HEK293T (cell line): ENCODE measurements at regions not wholly inside any gene's neighbourhood (a gene's known extent, or its start where the extent isn't known, plus 50 kb on each side); places are given as distances from the start of the nearest gene placed in this dataset.

Source experiments
- ARNT ChIP-seq: fragments of 450-650 bp; IDR thresholded peaks from 2 replicates; pipeline ENCODE4 v1.6.1; 2017; ENCODE audit warnings: mild to moderate bottlenecking
- BHLHE40 ChIP-seq: fragments of 450-650 bp; IDR thresholded peaks from 2 replicates; pipeline ENCODE4 v1.6.1; 2016; ENCODE audit warnings: mild to moderate bottlenecking, moderate library complexity, borderline replicate concordance
- CTBP1 ChIP-seq: fragments of 450-650 bp; IDR thresholded peaks from 2 replicates; pipeline ENCODE4 v1.6.1; 2016; ENCODE audit warnings: borderline replicate concordance
- ELF4 ChIP-seq: fragments of 450-650 bp; IDR thresholded peaks from 2 replicates; pipeline ENCODE4 v1.6.1; 2017; ENCODE audit warnings: antibody characterized with exemption
- FOXA1 ChIP-seq: fragments of 450-650 bp; IDR thresholded peaks from 2 replicates; pipeline ENCODE4 v1.6.1; 2016; ENCODE audit warnings: mild to moderate bottlenecking
- FOXK2 ChIP-seq: fragments of 450-650 bp; IDR thresholded peaks from 2 replicates; pipeline ENCODE4 v1.6.1; 2016; ENCODE audit warnings: mild to moderate bottlenecking
- FOXM1 ChIP-seq: fragments of 450-650 bp; IDR thresholded peaks from 2 replicates; pipeline ENCODE4 v1.6.1; 2017; ENCODE audit warnings: mild to moderate bottlenecking, borderline replicate concordance
- HDGF ChIP-seq: fragments of 450-650 bp; IDR thresholded peaks from 2 replicates; pipeline ENCODE4 v1.6.1; 2017; ENCODE audit warnings: antibody characterized with exemption, borderline replicate concordance
- LEF1 ChIP-seq: fragments of 450-650 bp; IDR thresholded peaks from 2 replicates; pipeline ENCODE4 v1.6.1; 2017; ENCODE audit warnings: mild to moderate bottlenecking, borderline replicate concordance
- NFRKB ChIP-seq: fragments of 450-650 bp; IDR thresholded peaks from 2 replicates; pipeline ENCODE4 v1.6.1; 2016; ENCODE audit warnings: mild to moderate bottlenecking, moderate library complexity
- SP1 ChIP-seq: fragments of 450-650 bp; IDR thresholded peaks from 2 replicates; pipeline ENCODE4 v1.6.1; 2017
- SUZ12 ChIP-seq: fragments of 450-650 bp; IDR thresholded peaks from 2 replicates; pipeline ENCODE4 v1.6.1; 2016; ENCODE audit warnings: mild to moderate bottlenecking
- TARDBP ChIP-seq: fragments of 450-650 bp; IDR thresholded peaks from 2 replicates; pipeline ENCODE4 v1.6.1; 2016
- ZNF384 ChIP-seq: fragments of 450-650 bp; IDR thresholded peaks from 2 replicates; pipeline ENCODE4 v1.6.1; 2016

DNA sequence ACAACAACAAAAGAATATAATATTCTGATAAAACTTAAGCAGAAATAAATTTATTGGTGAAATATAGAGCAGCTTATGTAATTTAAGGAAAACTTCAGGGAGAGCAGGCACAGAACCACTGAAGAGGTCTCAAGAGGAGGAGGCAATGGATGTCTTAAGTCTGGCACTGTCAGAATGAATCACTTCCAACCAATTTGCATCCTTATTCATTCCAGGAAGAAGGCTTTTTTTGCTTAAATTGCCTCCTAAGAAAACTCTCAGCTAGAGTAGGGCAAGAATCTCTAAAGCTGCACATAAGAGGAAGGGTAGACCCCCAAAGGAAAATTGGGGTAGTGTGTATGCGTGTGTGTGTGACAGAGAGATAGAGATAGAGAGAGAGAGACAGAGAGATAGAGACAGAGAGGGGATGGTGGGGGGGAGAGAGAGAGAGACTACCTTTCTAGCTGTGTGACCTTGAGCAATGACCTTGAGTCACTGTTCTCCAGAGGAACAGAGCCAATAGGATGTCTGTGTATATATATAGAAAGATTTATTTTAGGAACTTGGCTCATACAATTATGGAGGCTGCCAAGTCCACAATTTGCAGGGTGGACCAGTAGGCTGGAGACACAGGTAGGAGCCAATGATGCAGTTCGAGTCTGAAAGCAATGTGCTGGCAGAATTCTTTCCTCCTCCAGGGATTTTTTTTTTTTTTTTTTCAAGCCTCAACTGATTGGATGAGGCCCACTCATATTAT lies 96.4 kb upstream of the LINC00305 start:
- TF ChIP-seq LEF1 = no peak
- no peak for TF ChIP-seq FOXA1
- TF ChIP-seq BHLHE40 = no peak
- no peak for TF ChIP-seq SUZ12
- TF ChIP-seq SP1 = no peak
- TF ChIP-seq ELF4 = no peak
- no peak for TF ChIP-seq FOXM1
- no peak for TF ChIP-seq TARDBP
- no peak for TF ChIP-seq ARNT
- no peak for TF ChIP-seq NFRKB
- no peak for TF ChIP-seq FOXK2
- no peak for TF ChIP-seq CTBP1
- no peak for TF ChIP-seq ZNF384
- TF ChIP-seq HDGF = no peak
